AG04449 (cell line): ENCODE measurements at regions not wholly inside any gene's neighbourhood (a gene's known extent, or its start where the extent isn't known, plus 50 kb on each side); places are given as distances from the start of the nearest gene placed in this dataset.

Experiments
- CTCF ChIA-PET: fragments of 350-600 bp; formaldehyde crosslinking; extraction: SDS; loops from one replicate; lab custom pipeline; 2021; ENCODE audit warnings: antibody characterized with exemption; lab: Yijun Ruan, JAX
- POLR2A ChIA-PET: fragments of 400-600, 350-600 bp; formaldehyde crosslinking; extraction: SDS; loops from one replicate; lab custom pipeline; 2020; ENCODE audit warnings: antibody characterized with exemption, inconsistent platforms; lab: Yijun Ruan, JAX
- DNase-seq: peaks from one replicate; pipeline ENCODE4 v3.0.0-alpha.2; 2010; ENCODE audit warnings: low read depth, low spot score
- H3K4me3 ChIP-seq: 2 replicates; pipeline ENCODE4 v1.5.1; 2011; ENCODE audit warnings: low read depth, mild to moderate bottlenecking, control low read depth, low read length
- CTCF ChIP-seq: IDR thresholded peaks from one replicate; pipeline ENCODE4 v1.5.1; 2011; ENCODE audit warnings: mild to moderate bottlenecking, moderate library complexity, low read length, control low read depth, inconsistent platforms; ENCODE audit not compliant: insufficient read depth; ENCODE audit errors: missing control alignments

GRCh38 chr6:154561750-154562149 is 51.3 kb upstream of the CNKSR3 start:
- CTCF ChIA-PET, result no interaction called here
- no peak for TF ChIP-seq CTCF
- DNase-seq, result no peak
- no peak overlapping the region for H3K4me3 ChIP-seq
- POLR2A ChIA-PET, result no interaction called here

GRCh38 chr6:154565331-154565730 is 54.8 kb upstream of the CNKSR3 start:
- ChIA-PET CTCF (no interaction called here), POLR2A (no interaction called here)
- no peak for TF ChIP-seq CTCF
- no peak overlapping the region for H3K4me3 ChIP-seq
- DNase-seq, result no peak

GRCh38 chr6:154566866-154567265 is 56.4 kb upstream of the CNKSR3 start:
- CTCF ChIA-PET, result no interaction called here
- POLR2A ChIA-PET, result no interaction called here
- H3K4me3 ChIP-seq, result no peak overlapping the region
- no peak for TF ChIP-seq CTCF
- DNase-seq, result no peak

GRCh38 chr6:154567695-154568220 is 57.3 kb upstream of the CNKSR3 start:
- POLR2A ChIA-PET, result no interaction called here
- TF ChIP-seq CTCF, result no peak
- no peak overlapping the region for H3K4me3 ChIP-seq
- DNase-seq, result no peak
- CTCF ChIA-PET, result no interaction called here

GRCh38 chr6:154569156-154569862 is 58.8 kb upstream of the CNKSR3 start:
- DNase-seq, result no peak
- CTCF ChIA-PET, result no interaction called here
- POLR2A ChIA-PET, result no interaction called here
- H3K4me3 ChIP-seq, result no peak overlapping the region
- TF ChIP-seq CTCF, result no peak

GRCh38 chr6:154570505-154570904 is 60.0 kb upstream of the CNKSR3 start:
- ChIA-PET CTCF (no interaction called here), POLR2A (no interaction called here)
- H3K4me3 ChIP-seq, result no peak overlapping the region
- TF ChIP-seq CTCF, result no peak
- DNase-seq, result no peak
